Adrenal gland (tissue), 5 donors: ENCODE measurements at regions not wholly inside any gene's neighbourhood (a gene's known extent, or its start where the extent isn't known, plus 50 kb on each side); places are given as distances from the start of the nearest gene placed in this dataset.

ENCODE experiments used
- POLR2A ChIP-seq, 2 donors: fragments of 450-650 bp; IDR thresholded peaks; one replicate each; pipeline ENCODE4 v1.6.1; 2017; ENCODE audit warnings: antibody characterized with exemption in 2 of 2, mild to moderate bottlenecking in 2 of 2, moderate library complexity in 1 of 2
- TF ChIP-seq, protein P1 (sequence below), 6 experiments: fragments of 450-650 bp in 4 of 6; fragments of 200-600 bp in 2 of 6; sonication (generic) in 1 of 6; IDR thresholded peaks; 1 replicate in 5 of 6; 2 replicates in 1 of 6; pipeline versions ENCODE4 v1.5.1 to v1.8.0; 2016 to 2021; ENCODE audit warnings: antibody characterized with exemption in 6 of 6, mild to moderate bottlenecking in 2 of 6, moderate library complexity in 1 of 6
- donor health status: DM: no; HTN: no; CAD: no.

DNA sequence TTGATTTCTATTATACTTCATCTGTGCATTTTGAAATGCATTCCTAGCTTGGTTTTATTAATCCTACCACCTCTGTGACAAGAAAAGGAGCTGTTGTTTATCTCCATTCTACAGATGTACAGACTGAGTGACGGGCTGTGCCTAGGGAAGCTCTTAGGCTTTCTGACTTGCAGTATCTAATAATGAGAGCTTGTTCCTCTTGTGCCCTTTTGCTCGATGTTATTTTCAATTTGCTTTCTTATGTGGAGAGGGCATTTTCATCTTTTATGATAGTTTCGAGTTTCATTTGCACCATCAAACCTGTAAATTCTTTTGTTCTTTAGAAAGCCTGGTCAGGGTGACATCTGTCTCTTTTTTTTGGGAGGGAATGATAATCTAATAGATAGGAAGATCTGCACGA, 256.5 kb downstream of the C4orf33 start:
- TF ChIP-seq, protein P1, sequence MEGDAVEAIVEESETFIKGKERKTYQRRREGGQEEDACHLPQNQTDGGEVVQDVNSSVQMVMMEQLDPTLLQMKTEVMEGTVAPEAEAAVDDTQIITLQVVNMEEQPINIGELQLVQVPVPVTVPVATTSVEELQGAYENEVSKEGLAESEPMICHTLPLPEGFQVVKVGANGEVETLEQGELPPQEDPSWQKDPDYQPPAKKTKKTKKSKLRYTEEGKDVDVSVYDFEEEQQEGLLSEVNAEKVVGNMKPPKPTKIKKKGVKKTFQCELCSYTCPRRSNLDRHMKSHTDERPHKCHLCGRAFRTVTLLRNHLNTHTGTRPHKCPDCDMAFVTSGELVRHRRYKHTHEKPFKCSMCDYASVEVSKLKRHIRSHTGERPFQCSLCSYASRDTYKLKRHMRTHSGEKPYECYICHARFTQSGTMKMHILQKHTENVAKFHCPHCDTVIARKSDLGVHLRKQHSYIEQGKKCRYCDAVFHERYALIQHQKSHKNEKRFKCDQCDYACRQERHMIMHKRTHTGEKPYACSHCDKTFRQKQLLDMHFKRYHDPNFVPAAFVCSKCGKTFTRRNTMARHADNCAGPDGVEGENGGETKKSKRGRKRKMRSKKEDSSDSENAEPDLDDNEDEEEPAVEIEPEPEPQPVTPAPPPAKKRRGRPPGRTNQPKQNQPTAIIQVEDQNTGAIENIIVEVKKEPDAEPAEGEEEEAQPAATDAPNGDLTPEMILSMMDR (IDR thresholded peaks at IDR 0.05) = no peak
- no peak for TF ChIP-seq POLR2A (IDR thresholded peaks at IDR 0.05)
